ENCODE measurements at regions not wholly inside any gene's neighbourhood (a gene's known extent, or its start where the extent isn't known, plus 50 kb on each side); places are given as distances from the start of the nearest gene placed in this dataset.

GRCh38 chrX:39819921-39820849 is 277.6 kb downstream of the BCOR start:
- peaks cover 32% of the 10 kb centered on the region for H3K4me1 Mint-ChIP-seq (ENCODE audit: low read depth)
- H3K27ac Mint-ChIP-seq: no peak overlapping the region
- peaks cover 4% of the 10 kb centered on the region for H3K36me3 Mint-ChIP-seq (ENCODE audit: low read depth)
- H3K4me3 Mint-ChIP-seq: peak overlapping the region; percentile 48
- H3K9me3 Mint-ChIP-seq: no peaks in the 10 kb centered on the region
- no peaks in the 10 kb centered on the region for H3K27me3 Mint-ChIP-seq (ENCODE audit: low read depth)

- Mint-ChIP-seq H3K4me1 (ENCODE audit: low read depth) (peaks cover 28% of the 10 kb centered on the region), H3K9me3 (no peaks in the 10 kb centered on the region), H3K36me3 (ENCODE audit: low read depth) (peaks cover 4% of the 10 kb centered on the region), H3K27ac (no peak overlapping the region), H3K27me3 (ENCODE audit: low read depth) (no peaks in the 10 kb centered on the region), H3K4me3 (peak overlapping the region; percentile 48)
Observed at GRCh38 chrX:39820938-39821708, 276.6 kb downstream of the BCOR start.

GRCh38 chrX:39821709-39822095 is 276.1 kb downstream of the BCOR start:
- Mint-ChIP-seq H3K4me1 (ENCODE audit: low read depth) (peaks cover 26% of the 10 kb centered on the region), H3K27ac (no peak overlapping the region), H3K27me3 (ENCODE audit: low read depth) (no peaks in the 10 kb centered on the region), H3K9me3 (no peaks in the 10 kb centered on the region), H3K4me3 (no peak overlapping the region), H3K36me3 (ENCODE audit: low read depth) (peaks cover 4% of the 10 kb centered on the region)

GRCh38 chrX:39822133-39822748 is 275.5 kb downstream of the BCOR start:
- peaks cover 4% of the 10 kb centered on the region for H3K36me3 Mint-ChIP-seq (ENCODE audit: low read depth)
- H3K4me3 Mint-ChIP-seq: peak overlapping the region; percentile 40
- H3K27me3 Mint-ChIP-seq (ENCODE audit: low read depth): no peaks in the 10 kb centered on the region
- no peaks in the 10 kb centered on the region for H3K9me3 Mint-ChIP-seq
- H3K27ac Mint-ChIP-seq: no peak overlapping the region
- peaks cover 21% of the 10 kb centered on the region for H3K4me1 Mint-ChIP-seq (ENCODE audit: low read depth)

GRCh38 chrX:39823424-39823823 is 274.3 kb downstream of the BCOR start:
- peaks cover 19% of the 10 kb centered on the region for H3K4me1 Mint-ChIP-seq (ENCODE audit: low read depth)
- H3K27ac Mint-ChIP-seq: no peak overlapping the region
- H3K9me3 Mint-ChIP-seq: no peaks in the 10 kb centered on the region
- no peak overlapping the region for H3K4me3 Mint-ChIP-seq
- peaks cover 4% of the 10 kb centered on the region for H3K36me3 Mint-ChIP-seq (ENCODE audit: low read depth)
- no peaks in the 10 kb centered on the region for H3K27me3 Mint-ChIP-seq (ENCODE audit: low read depth)

GRCh38 chrX:39823854-39824253 is 273.9 kb downstream of the BCOR start:
- no peaks in the 10 kb centered on the region for H3K27me3 Mint-ChIP-seq (ENCODE audit: low read depth)
- H3K36me3 Mint-ChIP-seq (ENCODE audit: low read depth): peaks cover 4% of the 10 kb centered on the region
- H3K4me1 Mint-ChIP-seq (ENCODE audit: low read depth): peaks cover 19% of the 10 kb centered on the region
- H3K27ac Mint-ChIP-seq: no peak overlapping the region
- no peak overlapping the region for H3K4me3 Mint-ChIP-seq
- no peaks in the 10 kb centered on the region for H3K9me3 Mint-ChIP-seq

- H3K27me3 Mint-ChIP-seq (ENCODE audit: low read depth): no peaks in the 10 kb centered on the region
- no peak overlapping the region for H3K4me3 Mint-ChIP-seq
- peaks cover 17% of the 10 kb centered on the region for H3K4me1 Mint-ChIP-seq (ENCODE audit: low read depth)
- no peak overlapping the region for H3K27ac Mint-ChIP-seq
- no peaks in the 10 kb centered on the region for H3K9me3 Mint-ChIP-seq
- peaks cover 4% of the 10 kb centered on the region for H3K36me3 Mint-ChIP-seq (ENCODE audit: low read depth)
Observed at GRCh38 chrX:39826813-39827543, 270.8 kb downstream of the BCOR start.

GRCh38 chrX:39827951-39828350 is 269.8 kb downstream of the BCOR start:
- Mint-ChIP-seq H3K9me3 (no peaks in the 10 kb centered on the region), H3K36me3 (ENCODE audit: low read depth) (peaks cover 4% of the 10 kb centered on the region), H3K27ac (no peak overlapping the region), H3K4me3 (no peak overlapping the region), H3K4me1 (ENCODE audit: low read depth) (peaks cover 16% of the 10 kb centered on the region), H3K27me3 (ENCODE audit: low read depth) (no peaks in the 10 kb centered on the region)

- peaks cover 6% of the 10 kb centered on the region for H3K4me1 Mint-ChIP-seq (ENCODE audit: low read depth)
- no peaks in the 10 kb centered on the region for H3K27me3 Mint-ChIP-seq (ENCODE audit: low read depth)
- no peaks in the 10 kb centered on the region for H3K9me3 Mint-ChIP-seq
- no peak overlapping the region for H3K27ac Mint-ChIP-seq
- H3K36me3 Mint-ChIP-seq (ENCODE audit: low read depth): peaks cover 2% of the 10 kb centered on the region
- H3K4me3 Mint-ChIP-seq: no peak overlapping the region
Observed at GRCh38 chrX:39828971-39829370, 268.8 kb downstream of the BCOR start.

- H3K36me3 Mint-ChIP-seq (ENCODE audit: low read depth): no peaks in the 10 kb centered on the region
- peaks cover 5% of the 10 kb centered on the region for H3K4me1 Mint-ChIP-seq (ENCODE audit: low read depth)
- H3K4me3 Mint-ChIP-seq: no peak overlapping the region
- H3K27ac Mint-ChIP-seq: no peak overlapping the region
- H3K27me3 Mint-ChIP-seq (ENCODE audit: low read depth): no peaks in the 10 kb centered on the region
- no peaks in the 10 kb centered on the region for H3K9me3 Mint-ChIP-seq
Observed at GRCh38 chrX:39829965-39830364, 267.8 kb downstream of the BCOR start.

- Mint-ChIP-seq H3K36me3 (ENCODE audit: low read depth) (no peaks in the 10 kb centered on the region), H3K4me1 (ENCODE audit: low read depth) (peaks cover 5% of the 10 kb centered on the region), H3K27me3 (ENCODE audit: low read depth) (no peaks in the 10 kb centered on the region), H3K27ac (no peak overlapping the region), H3K4me3 (no peak overlapping the region), H3K9me3 (no peaks in the 10 kb centered on the region)
Observed at GRCh38 chrX:39830414-39830813, 267.3 kb downstream of the BCOR start.

- no peaks in the 10 kb centered on the region for H3K27me3 Mint-ChIP-seq (ENCODE audit: low read depth)
- peaks cover 6% of the 10 kb centered on the region for H3K4me1 Mint-ChIP-seq (ENCODE audit: low read depth)
- H3K9me3 Mint-ChIP-seq: no peaks in the 10 kb centered on the region
- H3K27ac Mint-ChIP-seq: no peak overlapping the region
- no peaks in the 10 kb centered on the region for H3K36me3 Mint-ChIP-seq (ENCODE audit: low read depth)
- H3K4me3 Mint-ChIP-seq: no peak overlapping the region
Observed at GRCh38 chrX:39832211-39832610, 265.5 kb downstream of the BCOR start.

GRCh38 chrX:39834600-39834999 is 263.2 kb downstream of the BCOR start:
- Mint-ChIP-seq H3K4me1 (ENCODE audit: low read depth) (peaks cover 6% of the 10 kb centered on the region), H3K4me3 (no peak overlapping the region), H3K36me3 (ENCODE audit: low read depth) (no peaks in the 10 kb centered on the region), H3K27ac (no peak overlapping the region), H3K9me3 (no peaks in the 10 kb centered on the region), H3K27me3 (ENCODE audit: low read depth) (no peaks in the 10 kb centered on the region)

- Mint-ChIP-seq H3K27me3 (ENCODE audit: low read depth) (no peaks in the 10 kb centered on the region), H3K27ac (no peak overlapping the region), H3K4me1 (ENCODE audit: low read depth) (peaks cover 6% of the 10 kb centered on the region), H3K36me3 (ENCODE audit: low read depth) (no peaks in the 10 kb centered on the region), H3K9me3 (no peaks in the 10 kb centered on the region), H3K4me3 (no peak overlapping the region)
Observed at GRCh38 chrX:39835241-39835640, 262.5 kb downstream of the BCOR start.
